GM19324 (cell line): ENCODE measurements at regions not wholly inside any gene's neighbourhood (a gene's known extent, or its start where the extent isn't known, plus 50 kb on each side); places are given as distances from the start of the nearest gene placed in this dataset.

Experiments
- ATAC-seq: cut with Tn5 transposase; IDR thresholded peaks from one replicate; pipeline ENCODE4 v1.9.1; 2021; ENCODE audit warnings: mild to moderate bottlenecking, moderate library complexity; ENCODE audit not compliant: unreplicated experiment, low FRiP score

DNA sequence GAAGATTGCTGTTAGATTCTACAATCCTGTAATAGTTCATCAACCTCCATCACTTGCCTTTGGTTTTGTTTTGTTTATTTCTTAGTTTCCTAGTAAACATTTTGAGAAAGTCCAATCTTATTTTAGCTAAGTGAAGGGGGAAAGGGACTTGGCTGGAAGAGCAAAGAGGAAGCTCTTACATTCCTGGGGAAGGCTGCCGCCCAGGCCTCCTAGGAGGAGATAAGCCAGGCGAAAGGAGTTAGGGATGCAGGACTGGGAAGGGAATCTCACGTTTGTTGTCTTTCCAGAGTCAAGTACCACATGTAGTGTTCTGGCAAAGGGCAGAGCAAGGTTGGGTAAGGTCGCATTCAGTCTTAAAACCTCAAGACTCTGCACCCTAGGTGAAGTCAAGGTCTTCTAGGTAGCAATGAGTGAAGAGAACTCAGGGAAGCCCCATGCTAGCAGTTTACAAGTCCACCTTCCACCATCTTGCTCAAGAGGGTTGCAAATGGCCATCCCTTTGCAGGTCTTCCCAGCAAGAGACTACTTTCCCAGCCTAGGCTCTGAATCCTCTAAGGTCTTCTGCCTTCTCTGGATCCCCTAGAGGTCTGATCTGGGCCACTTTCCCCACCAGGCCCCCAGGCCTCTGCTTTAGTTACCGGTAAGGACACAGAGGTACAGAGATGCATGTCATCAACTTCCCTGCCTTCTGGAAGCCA, 320.7 kb downstream of the CYP26B1 start:
- ATAC-seq = no peak

- no peak for ATAC-seq
Measured at GRCh38 chr2:71826299-71826698, 321.4 kb downstream of the CYP26B1 start.

- ATAC-seq = no peak
Measured at GRCh38 chr2:71824436-71824835, 323.2 kb downstream of the CYP26B1 start.

DNA sequence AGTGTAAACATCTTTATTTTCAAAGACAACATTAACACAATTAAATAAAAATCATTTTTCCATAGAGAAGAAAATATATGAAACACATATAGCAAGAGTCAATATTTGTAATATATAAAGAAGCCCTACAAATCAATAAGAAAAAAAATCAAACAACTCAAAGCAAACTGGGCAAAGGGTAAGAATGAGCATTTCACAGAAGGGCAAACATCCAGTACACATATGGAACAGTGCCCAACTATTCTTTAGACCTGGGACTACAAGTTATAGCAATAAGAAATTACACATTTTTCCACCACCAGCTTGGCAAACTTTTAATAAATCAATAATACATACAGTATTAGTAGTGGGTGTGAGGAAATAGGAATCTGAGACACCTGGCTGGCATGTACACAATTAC, 324.1 kb downstream of the CYP26B1 start:
- ATAC-seq = no peak

GRCh38 chr2:71822463-71822862, 325.2 kb downstream of the CYP26B1 start:
- ATAC-seq = no peak

GRCh38 chr2:71821856-71822255, 325.8 kb downstream of the CYP26B1 start:
- ATAC-seq = no peak

GRCh38 chr2:71816815-71817214, 330.8 kb downstream of the CYP26B1 start:
- no peak for ATAC-seq

GRCh38 chr2:71815701-71816474, 331.8 kb downstream of the CYP26B1 start:
- no peak for ATAC-seq

DNA sequence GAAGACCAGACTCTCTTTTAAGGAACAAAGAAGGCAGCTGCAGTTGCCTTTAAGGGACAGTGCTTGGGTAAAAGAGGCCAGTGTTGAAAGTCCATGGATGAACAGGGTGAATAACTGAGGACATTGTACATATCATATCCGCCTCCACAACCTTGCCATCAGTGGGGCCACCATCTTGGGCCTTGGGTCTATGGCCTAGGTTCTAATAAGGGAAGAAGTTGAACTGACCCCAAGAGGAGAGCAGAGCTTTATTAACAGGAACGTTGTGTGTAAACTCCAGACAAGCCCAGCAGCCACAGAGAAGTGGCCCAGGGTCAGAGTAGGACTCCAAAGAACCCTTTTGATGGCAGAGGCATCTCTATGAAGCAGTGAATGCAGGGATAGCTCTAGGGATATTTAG, 332.8 kb downstream of the CYP26B1 start:
- no peak for ATAC-seq

DNA sequence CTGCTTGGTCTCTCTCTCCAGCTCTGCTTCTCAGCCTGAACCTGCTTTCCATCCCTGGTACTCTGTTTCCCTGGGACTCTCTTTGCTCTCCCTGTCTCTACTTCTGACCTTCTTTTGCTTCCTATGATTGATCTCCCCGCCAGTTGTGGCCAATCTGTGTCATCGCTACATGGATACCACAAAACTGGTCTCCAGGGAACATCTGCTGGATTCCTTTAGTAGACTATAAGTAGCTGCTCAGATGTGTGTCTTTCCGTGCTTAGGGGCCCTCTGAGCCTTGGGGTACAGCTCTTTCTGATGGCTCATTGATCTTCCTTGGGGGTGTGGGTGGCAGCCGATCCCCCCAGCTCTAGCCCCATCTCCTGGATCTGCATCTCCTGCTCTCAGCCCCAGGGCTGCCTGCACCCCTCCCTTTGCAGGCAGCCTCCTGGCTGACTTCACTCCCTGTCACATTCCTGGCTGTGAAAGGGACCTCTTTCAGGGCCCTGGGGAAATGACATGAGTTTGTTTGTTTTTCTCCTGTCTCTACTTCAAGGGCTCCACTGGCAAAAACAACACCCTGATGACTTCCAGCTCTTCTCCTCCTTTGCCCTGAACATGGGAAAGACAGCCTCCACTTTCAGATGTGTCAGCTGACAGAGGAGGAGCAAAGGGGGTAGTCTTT, 333.7 kb downstream of the CYP26B1 start:
- no peak for ATAC-seq

DNA sequence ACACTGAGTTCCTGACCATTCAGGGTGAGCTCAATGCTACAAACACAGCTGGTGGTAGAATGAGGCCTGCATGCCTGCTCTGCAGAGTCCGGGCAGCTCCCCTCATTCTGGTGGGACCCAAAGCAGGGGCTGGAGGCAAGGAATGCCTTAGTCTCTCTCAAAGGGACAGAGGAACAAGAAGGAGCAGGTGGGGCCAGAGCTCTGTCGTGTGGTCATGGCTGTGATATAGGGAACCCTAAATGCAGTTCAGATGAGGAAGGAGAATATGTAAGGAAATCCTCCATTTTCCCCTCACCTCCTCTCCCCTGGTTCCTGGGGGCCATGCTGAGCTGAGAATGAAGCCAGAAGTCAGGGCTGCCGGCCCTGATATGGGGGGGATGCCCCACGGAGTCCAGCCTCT, 334.3 kb downstream of the CYP26B1 start:
- no peak for ATAC-seq

DNA sequence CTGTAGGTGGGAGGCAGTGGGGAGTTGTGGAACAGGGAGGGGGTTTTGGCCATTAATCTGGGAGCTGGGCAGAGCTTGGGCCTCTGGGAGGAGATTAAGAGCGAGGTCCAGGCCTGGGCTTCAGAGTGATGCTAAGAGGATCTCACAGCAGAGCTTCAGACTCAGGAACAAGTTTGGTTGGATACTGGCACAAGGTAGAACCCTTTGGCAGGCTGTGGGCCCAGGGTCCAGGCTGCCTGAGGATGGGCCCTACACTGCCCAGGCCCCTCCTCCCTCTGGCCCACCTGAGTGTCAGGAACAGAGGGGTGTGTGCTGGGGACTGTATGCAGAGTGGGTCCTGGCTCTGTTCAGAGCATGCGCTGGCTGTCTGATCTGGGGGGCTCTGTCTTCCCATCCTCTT, 334.9 kb downstream of the CYP26B1 start:
- ATAC-seq = no peak

DNA sequence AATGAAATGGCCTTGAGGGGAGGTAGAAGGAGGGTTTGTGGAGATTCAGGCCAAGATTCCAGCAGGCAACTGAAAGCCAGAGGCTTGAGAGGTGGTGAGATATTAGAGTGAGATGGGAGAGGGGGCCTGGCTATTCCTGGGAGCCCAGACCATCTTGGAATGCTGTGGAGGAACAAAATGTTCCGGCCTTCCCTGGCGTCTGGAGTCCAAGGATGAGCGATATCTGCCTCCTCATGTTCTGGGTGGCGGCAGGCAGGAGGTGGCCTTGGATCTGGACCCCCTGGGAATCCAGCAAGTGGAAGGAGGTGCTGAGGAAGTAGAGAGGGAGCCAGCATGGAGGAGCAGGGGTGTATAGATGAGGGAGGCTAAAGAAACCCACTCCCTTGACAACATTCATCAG, 335.9 kb downstream of the CYP26B1 start:
- no peak for ATAC-seq

DNA sequence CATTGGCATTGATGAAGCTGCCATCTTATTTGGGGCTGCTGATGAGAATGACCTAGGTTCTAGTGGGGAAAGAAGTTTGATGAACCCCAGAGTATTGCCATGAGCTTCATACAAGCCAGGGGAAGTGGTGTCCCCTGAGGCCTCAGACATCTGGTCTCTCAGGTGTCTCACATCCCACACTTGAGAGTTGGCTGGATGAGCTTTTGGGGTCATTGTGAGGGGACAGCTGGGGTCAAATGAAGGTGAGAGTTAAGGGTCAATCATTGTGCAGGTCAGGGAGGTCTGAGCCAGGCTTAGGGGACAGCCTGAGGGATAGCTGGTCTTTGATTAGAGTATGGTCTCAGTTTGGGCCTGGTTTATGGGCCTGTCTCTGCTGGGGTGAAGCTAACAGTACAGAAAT, 336.5 kb downstream of the CYP26B1 start:
- no peak for ATAC-seq

DNA sequence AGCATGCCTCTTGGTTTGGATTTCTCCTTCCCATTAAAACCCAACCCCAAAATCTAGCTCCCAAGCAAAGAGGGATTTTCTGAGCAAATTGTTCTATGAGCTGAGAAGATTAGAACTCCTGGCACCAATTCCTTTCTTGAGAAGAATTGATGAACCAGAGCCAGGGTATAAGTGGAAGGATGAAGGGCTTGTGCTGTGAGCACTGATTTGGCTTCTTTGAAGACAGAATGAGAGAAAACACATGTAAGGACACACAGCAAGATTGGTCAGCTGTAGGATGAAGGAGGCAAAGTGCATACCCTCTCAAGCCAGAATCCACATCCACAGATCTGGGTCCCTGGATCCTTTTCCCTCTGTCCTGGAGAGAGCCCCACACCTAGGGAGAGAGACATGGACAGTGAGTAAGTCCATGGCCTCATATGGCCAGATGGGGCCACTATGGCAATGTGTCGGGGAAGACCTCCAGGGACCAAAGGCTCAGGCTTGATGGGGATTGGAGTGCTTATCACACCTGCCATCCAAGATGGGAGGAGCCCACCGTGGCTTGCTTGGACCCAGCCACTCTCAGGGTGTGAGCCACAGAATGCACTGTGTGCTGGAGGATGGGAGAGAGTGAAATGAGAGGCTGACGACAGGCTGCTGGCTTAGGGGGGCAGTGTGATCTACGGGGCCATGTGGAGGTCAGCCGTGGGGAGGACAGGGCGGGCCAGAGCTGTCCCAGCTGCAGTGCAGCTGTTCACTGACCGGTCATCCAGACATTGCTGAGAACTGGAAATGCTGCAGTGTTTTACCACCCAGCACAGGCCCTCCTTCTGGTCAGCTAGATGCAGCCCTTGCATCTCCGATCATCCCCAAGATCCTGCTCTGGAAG, 339.8 kb downstream of the CYP26B1 start:
- ATAC-seq = no peak

- ATAC-seq = no peak
Measured at GRCh38 chr2:71806432-71806831, 341.2 kb downstream of the CYP26B1 start.

DNA sequence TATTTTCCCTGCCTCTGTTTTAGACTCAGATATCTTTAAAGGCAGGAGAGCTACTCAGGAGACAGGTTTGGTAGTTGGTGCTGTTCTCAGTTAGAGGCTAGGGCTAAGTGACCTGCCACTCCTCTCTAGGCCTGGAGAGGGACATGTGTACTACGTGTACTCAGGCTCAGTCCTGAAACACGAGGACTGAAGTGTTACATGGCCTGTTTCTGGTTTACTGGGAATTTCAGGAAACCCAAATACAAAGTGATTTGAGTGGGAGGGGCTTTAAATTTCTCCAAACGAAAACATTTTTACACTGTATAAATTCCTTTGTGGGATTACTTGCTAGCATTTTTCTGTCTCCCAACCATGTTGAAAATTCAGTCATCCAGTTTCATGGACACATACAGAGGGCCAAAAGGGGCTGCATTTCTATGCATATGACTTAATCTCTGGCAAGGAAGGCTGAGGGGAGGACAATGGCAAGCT, 343.3 kb downstream of the CYP26B1 start:
- no peak for ATAC-seq

GRCh38 chr2:71803398-71803797, 344.3 kb downstream of the CYP26B1 start:
- ATAC-seq = no peak

- no peak for ATAC-seq
Measured at GRCh38 chr2:71802556-71802955, 345.1 kb downstream of the CYP26B1 start.

DNA sequence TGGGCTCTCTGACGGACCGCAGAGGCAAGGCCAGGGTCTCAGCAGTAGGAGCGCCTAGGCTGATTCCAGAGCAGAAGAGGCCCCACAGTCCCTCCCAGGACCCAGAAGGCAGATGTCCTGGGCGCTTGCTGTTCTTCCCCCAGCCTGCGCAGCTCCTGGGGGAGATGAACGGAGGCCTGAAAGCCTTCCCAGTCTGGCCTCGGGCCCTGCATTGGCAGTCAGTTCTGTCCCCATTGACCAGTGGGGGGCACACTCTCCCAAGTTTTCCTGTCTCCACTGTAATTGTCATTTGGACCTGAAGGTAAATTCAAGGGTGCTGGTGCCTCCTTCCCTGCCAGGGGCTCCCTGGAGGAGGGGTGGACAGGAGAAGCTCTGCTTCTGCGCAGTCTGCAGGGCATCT, 345.7 kb downstream of the CYP26B1 start:
- ATAC-seq = no peak

- no peak for ATAC-seq
Measured at GRCh38 chr2:71801556-71801955, 346.1 kb downstream of the CYP26B1 start.
